Pancreas (tissue), 10 donors: ENCODE measurements at regions not wholly inside any gene's neighbourhood (a gene's known extent, or its start where the extent isn't known, plus 50 kb on each side); places are given as distances from the start of the nearest gene placed in this dataset.
A peak's percentile ranks its signal among the peaks of the same experiment; 100 is the strongest.
"Not testable (repeated sequence)": the region's sequence is repeated elsewhere in the genome, so short reads cannot be mapped to it uniquely, and the experiment has no call there.

Experiments
- ATAC-seq, 4 donors: fragments of 200-7000 bp; cut with Tn5 transposase; one replicate each; pipeline versions ENCODE4 v1.8.0 to v1.9.1; 2020; ENCODE audit warnings: mild to moderate bottlenecking in 4 of 4, moderate library complexity in 4 of 4
- DNase-seq, 6 donors: peaks; one replicate each; pipeline ENCODE4 v3.0.0-alpha.2; 2020
- FAIRE-seq: peaks from 2 replicates; lab custom pipeline; 2012; peaks lifted over from hg19 to GRCh38; lab: Jason Lieb, UNC
- H3K27ac ChIP-seq, 4 donors: fragments of 200-600 bp; sonication (generic); 1 replicate in 3 of 4; 2 replicates in 1 of 4; pipeline versions ENCODE4 v1.5.0 to v1.8.0; 2020
- H3K27me3 ChIP-seq, 4 donors: fragments of 200-600 bp; one replicate each; pipeline ENCODE4 v1.8.0; 2021
- H3K36me3 ChIP-seq, 3 donors: fragments of 200-600 bp; sonication (generic) in 1 of 3; one replicate each; pipeline versions ENCODE4 v1.5.0 to v1.8.0; 2020 to 2021
- H3K4me1 ChIP-seq, 3 donors: fragments of 200-600 bp; one replicate each; pipeline ENCODE4 v1.8.0; 2021
- H3K4me3 ChIP-seq, 4 donors: fragments of 200-600 bp; sonication (generic) in 2 of 4; one replicate each; pipeline versions ENCODE4 v1.5.0 to v1.8.0; 2020 to 2021
- H3K9me3 ChIP-seq, 4 donors: fragments of 200-600 bp; one replicate each; pipeline ENCODE4 v1.8.0; 2021
- CTCF ChIP-seq, 4 donors: fragments of 200-600 bp; sonication (generic) in 3 of 4; IDR thresholded peaks; one replicate each; pipeline versions ENCODE4 v1.5.0 to v1.8.0; 2021; ENCODE audit warnings: antibody characterized with exemption in 4 of 4
- WGBS, 2 donors: extraction: QIAGEN DNeasy Blood & Tissue Kit; methylation state at CpG; one replicate each; pipeline ENCODE4 v1.1.7; 2013; 5-methylcytosine and 5-hydroxymethylcytosine counted together
- intact Hi-C, 3 donors: fragments of 100-400 bp; cut with DNase I; formaldehyde crosslinking; loops; one replicate each; pipeline versions ENCODE4 v1.11.1 to v1.14.2; 2022
- donor health status: healthy with polysubstance abuse.
- donor health status: DM: no; HTN: no; CAD: no; lungs with moderate emphysema.
- donor health status: DM: no; HTN: no; CAD: no.
- donor health status: control.
- donor health status: control.
- donor health status: Bipolar disorder and iron deficiency.
- donor health status: DM: yes; HTN: yes; CAD: no.
- donor health status: DM: no; HTN: no; CAD: no.
- donor health status: DM: no; HTN: no; CAD: no.
- donor health status: DM: yes; HTN: yes; CAD: no.

- H3K4me1 ChIP-seq = no peaks in the 10 kb centered on the region
- FAIRE-seq (no peak), ATAC-seq (peak in 1 of 4 donors; percentile 48), DNase-seq (no peak)
- no peaks in the 10 kb centered on the region for H3K9me3 ChIP-seq
- H3K27me3 ChIP-seq = no peaks in the 10 kb centered on the region
- intact Hi-C loops = no loop called here
- no peaks in the 10 kb centered on the region for H3K36me3 ChIP-seq
- no peak overlapping the region for H3K27ac ChIP-seq
- no peak overlapping the region for H3K4me3 ChIP-seq
- TF ChIP-seq CTCF (IDR thresholded peaks at IDR 0.05) = no peak
Observed at GRCh38 chr15:50857763-50858162, 50.7 kb upstream of the AP4E1 start.

GRCh38 chr15:50854601-50855490, 53.6 kb upstream of the AP4E1 start:
- intact Hi-C loops = no loop called here
- 85 to 92% methylated on average over 4 of the region's 4 CpGs for WGBS, 2 donors
- Histone ChIP-seq H3K9me3 (no peaks in the 10 kb centered on the region), H3K27me3 (no peaks in the 10 kb centered on the region), H3K4me1 (no peaks in the 10 kb centered on the region), H3K4me3 (no peak overlapping the region), H3K36me3 (no peaks in the 10 kb centered on the region), H3K27ac (no peak overlapping the region)
- FAIRE-seq (no peak), ATAC-seq (no peak), DNase-seq (no peak)
- no peak for TF ChIP-seq CTCF (IDR thresholded peaks at IDR 0.05)

GRCh38 chr15:50850003-50850402, 58.5 kb upstream of the AP4E1 start:
- intact Hi-C loops = no loop called here
- no peaks in the 10 kb centered on the region for H3K36me3 ChIP-seq
- FAIRE-seq (no peak), ATAC-seq (no peak), DNase-seq (no peak)
- H3K4me1 ChIP-seq = no peaks in the 10 kb centered on the region
- H3K27me3 ChIP-seq = no peaks in the 10 kb centered on the region
- 95 to 97% methylated on average over 1 of the region's 1 CpG for WGBS, 2 donors
- no peak overlapping the region for H3K4me3 ChIP-seq
- no peaks in the 10 kb centered on the region for H3K9me3 ChIP-seq
- no peak for TF ChIP-seq CTCF (IDR thresholded peaks at IDR 0.05)
- no peak overlapping the region for H3K27ac ChIP-seq

GRCh38 chr15:50848349-50848748, 60.1 kb upstream of the AP4E1 start:
- FAIRE-seq = no peak
- intact Hi-C loops = no loop called here
- Histone ChIP-seq H3K27ac (no peak overlapping the region), H3K9me3 (no peaks in the 10 kb centered on the region), H3K4me3 (no peak overlapping the region), H3K27me3 (no peaks in the 10 kb centered on the region), H3K36me3 (no peaks in the 10 kb centered on the region), H3K4me1 (no peaks in the 10 kb centered on the region)
- TF ChIP-seq CTCF (IDR thresholded peaks at IDR 0.05) = no peak
- DNase-seq = no peak
- ATAC-seq = no peak

- H3K27me3 ChIP-seq, H3K36me3 ChIP-seq, ATAC-seq, FAIRE-seq, H3K4me1 ChIP-seq, H3K4me3 ChIP-seq, H3K27ac ChIP-seq, intact Hi-C loops, DNase-seq, H3K9me3 ChIP-seq: not testable (repeated sequence)
- 62 to 78% methylated on average over 1 of the region's 1 CpG for WGBS, 2 donors
Observed at GRCh38 chr15:50845181-50845580, 63.3 kb upstream of the AP4E1 start.
